IPS DF 6.9 (cell line): ENCODE measurements at regions not wholly inside any gene's neighbourhood (a gene's known extent, or its start where the extent isn't known, plus 50 kb on each side); places are given as distances from the start of the nearest gene placed in this dataset.

Source experiments
- DNase-seq: peaks from one replicate; pipeline ENCODE4 v3.0.0-alpha.2; 2013; ENCODE audit warnings: low read depth, low spot score
- H3K27ac ChIP-seq: one replicate; pipeline ENCODE4 v1.5.1; 2013; ENCODE audit warnings: low read length, control low read depth
- H3K27me3 ChIP-seq: 2 replicates; pipeline ENCODE4 v1.6.1; 2013; ENCODE audit warnings: mild to moderate bottlenecking, low read length; ENCODE audit not compliant: control insufficient read depth, insufficient read depth
- H3K36me3 ChIP-seq: 2 replicates; pipeline ENCODE4 v1.6.1; 2013; ENCODE audit warnings: low read length; ENCODE audit not compliant: control insufficient read depth, insufficient read depth
- H3K4me1 ChIP-seq: 2 replicates; pipeline ENCODE4 v1.6.1; 2013; ENCODE audit warnings: low read length; ENCODE audit not compliant: control insufficient read depth, insufficient read depth
- H3K4me3 ChIP-seq: 2 replicates; pipeline ENCODE4 v1.5.1; 2013; ENCODE audit warnings: mild to moderate bottlenecking, low read length
- H3K9me3 ChIP-seq: 2 replicates; pipeline ENCODE4 v1.6.1; 2013; ENCODE audit warnings: low read length, inconsistent platforms; ENCODE audit not compliant: control insufficient read depth, insufficient read depth
- WGBS: extraction: QIAGEN DNeasy Blood & Tissue Kit; methylation state at CpG from one replicate; pipeline ENCODE4 v1.1.7; 2013; ENCODE audit warnings: mixed read lengths, missing lambda C conversion rate; ENCODE audit not compliant: insufficient read length, insufficient coverage; 5-methylcytosine and 5-hydroxymethylcytosine counted together

DNA sequence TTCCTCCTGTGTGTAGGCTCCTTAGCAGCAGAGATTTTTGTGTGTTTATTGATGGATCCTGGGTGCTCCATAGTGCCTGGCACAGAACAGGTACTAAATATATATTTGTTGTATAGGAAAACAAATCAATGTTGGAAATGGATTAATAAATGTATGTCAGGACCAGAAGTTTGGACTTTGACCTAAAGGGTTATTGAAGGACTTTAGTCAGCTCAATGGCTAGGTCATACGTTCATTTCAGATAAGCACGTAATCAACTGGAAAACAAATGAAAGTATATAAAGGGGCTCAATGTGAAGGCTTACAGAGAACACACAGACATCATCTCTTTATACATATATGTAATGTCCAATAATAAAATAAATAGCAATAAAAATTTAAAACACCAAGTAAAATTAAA, 56.2 kb upstream of the PALM2AKAP2 start:
- Histone ChIP-seq H3K4me3 (no peak overlapping the region), H3K9me3 (no peaks in the 10 kb centered on the region), H3K4me1 (no peaks in the 10 kb centered on the region), H3K27ac (no peak overlapping the region), H3K36me3 (no peaks in the 10 kb centered on the region), H3K27me3 (no peaks in the 10 kb centered on the region)
- DNase-seq: no peak
- no CpG with 5 or more reads among the region's 2 CpGs for WGBS

DNA sequence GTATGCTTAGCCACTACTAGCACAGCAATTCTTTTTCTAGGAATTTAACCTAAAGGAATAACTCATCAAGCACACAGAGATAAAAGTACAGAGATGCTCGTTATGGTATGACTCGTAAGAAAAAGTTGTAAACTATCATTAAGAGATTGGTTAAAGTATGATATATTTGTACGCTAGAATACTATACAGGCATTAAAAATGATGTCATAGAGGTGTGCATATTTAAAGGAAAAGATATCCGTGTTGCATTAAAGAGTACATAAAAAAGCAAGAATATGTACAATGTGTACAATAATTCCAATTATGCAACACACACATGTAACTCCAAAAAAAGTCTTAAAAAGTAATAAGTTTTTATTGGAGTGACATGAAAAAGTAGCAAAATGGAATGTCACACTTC, 54.5 kb upstream of the PALM2AKAP2 start:
- Histone ChIP-seq H3K4me1 (no peaks in the 10 kb centered on the region), H3K36me3 (no peaks in the 10 kb centered on the region), H3K27ac (no peak overlapping the region), H3K27me3 (no peaks in the 10 kb centered on the region), H3K4me3 (no peak overlapping the region), H3K9me3 (no peaks in the 10 kb centered on the region)
- DNase-seq: no peak
- WGBS: 100% methylated on average over 3 of the region's 4 CpGs

DNA sequence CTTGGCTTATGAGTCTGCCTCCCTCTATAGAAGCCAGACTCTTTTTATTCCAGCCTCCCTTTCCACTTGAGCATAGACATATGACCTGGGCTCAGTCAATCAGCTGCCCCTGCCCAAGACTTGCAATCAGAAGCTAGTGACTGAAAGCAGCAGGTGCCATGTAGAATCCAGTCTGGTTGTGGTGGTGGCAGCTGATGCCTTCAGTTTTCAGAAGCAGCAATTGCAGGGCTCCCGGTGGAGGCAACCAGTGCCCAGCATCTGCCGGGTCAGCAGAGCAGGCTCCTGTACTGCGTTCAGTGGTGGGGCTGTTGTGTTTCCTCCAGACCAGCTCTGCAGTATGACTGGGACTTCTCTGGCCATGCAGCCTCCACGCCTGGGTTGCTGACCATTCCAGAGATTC, 53.9 kb upstream of the PALM2AKAP2 start:
- DNase-seq: no peak
- no peaks in the 10 kb centered on the region for H3K27me3 ChIP-seq
- H3K36me3 ChIP-seq: no peaks in the 10 kb centered on the region
- no peak overlapping the region for H3K4me3 ChIP-seq
- no peaks in the 10 kb centered on the region for H3K9me3 ChIP-seq
- WGBS: no CpG with 5 or more reads among the region's 4 CpGs
- no peak overlapping the region for H3K27ac ChIP-seq
- H3K4me1 ChIP-seq: no peaks in the 10 kb centered on the region

DNA sequence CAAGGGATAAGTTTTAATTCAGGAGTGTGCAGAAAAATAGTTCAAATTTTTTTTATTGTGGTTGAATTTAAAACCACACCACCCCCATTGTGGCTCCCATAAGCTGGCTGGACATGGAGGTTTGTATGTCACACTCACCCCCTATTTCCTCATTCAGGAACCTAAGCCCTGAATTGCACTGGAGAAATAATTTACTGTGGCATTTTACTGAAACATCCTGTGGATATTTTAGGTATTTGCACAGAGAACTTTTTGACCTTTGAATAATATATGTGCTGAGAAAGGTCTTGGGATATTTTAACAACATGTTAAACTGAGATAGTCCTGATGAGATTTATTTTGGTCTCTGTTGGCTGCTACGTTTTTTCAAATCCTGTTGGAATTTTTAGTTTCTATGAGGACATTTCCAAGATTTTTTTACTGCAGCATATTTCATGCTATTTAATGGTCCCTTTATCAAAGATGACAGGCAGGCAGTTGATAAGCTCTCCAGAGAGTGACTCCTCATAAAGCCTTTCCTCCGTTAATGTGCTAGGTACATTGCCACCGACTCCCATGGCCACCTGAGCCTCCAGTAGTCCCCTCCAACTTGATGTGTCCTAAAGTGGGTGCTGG, 51.2 kb upstream of the PALM2AKAP2 start:
- no peaks in the 10 kb centered on the region; the same call in 1 of the 2 replicates for H3K27me3 ChIP-seq
- H3K9me3 ChIP-seq: no peaks in the 10 kb centered on the region
- H3K4me3 ChIP-seq: no peak overlapping the region
- no CpG with 5 or more reads among the region's 3 CpGs for WGBS
- H3K36me3 ChIP-seq: no peaks in the 10 kb centered on the region
- H3K27ac ChIP-seq: no peak overlapping the region
- no peaks in the 10 kb centered on the region for H3K4me1 ChIP-seq
- DNase-seq: no peak

DNA sequence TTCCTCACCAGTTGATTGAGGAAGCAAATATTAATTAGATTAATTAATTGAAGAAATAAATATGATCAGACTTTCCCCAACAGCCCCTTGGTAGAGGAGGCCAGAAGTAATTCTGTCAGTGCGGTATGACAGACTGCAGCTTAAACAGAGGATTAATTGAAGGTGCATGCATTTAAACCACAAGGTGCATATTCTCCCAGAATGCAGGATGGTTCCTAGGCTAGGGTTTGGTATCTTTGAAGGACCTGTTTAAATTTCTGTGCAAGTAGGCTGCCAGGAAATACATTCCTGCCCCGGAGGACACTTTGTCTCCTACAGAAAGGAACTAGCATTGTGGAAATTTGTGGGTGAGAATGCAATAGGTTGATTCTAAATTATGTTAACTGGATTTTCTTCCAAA, 50.5 kb upstream of the PALM2AKAP2 start:
- Histone ChIP-seq H3K9me3 (no peaks in the 10 kb centered on the region), H3K36me3 (no peaks in the 10 kb centered on the region), H3K4me3 (no peak overlapping the region), H3K4me1 (no peaks in the 10 kb centered on the region), H3K27ac (no peak overlapping the region), H3K27me3 (no peaks in the 10 kb centered on the region; the same call in 1 of the 2 replicates)
- no peak for DNase-seq
- WGBS: no CpG with 5 or more reads among the region's 2 CpGs
